Skeletal muscle tissue (tissue), 3 donors: ENCODE measurements at regions not wholly inside any gene's neighbourhood (a gene's known extent, or its start where the extent isn't known, plus 50 kb on each side); places are given as distances from the start of the nearest gene placed in this dataset.

Experiments
- H3K27ac ChIP-seq: one replicate; pipeline ENCODE4 v1.7.0; 2013; ENCODE audit warnings: mild to moderate bottlenecking, low read depth, low read length, inconsistent platforms
- H3K27me3 ChIP-seq, 3 donors: one replicate each; pipeline ENCODE4 v1.7.0; 2013; ENCODE audit warnings: low read length in 3 of 3; ENCODE audit not compliant: control insufficient read depth in 3 of 3, insufficient read depth in 3 of 3
- H3K36me3 ChIP-seq, 3 donors: one replicate each; pipeline ENCODE4 v1.7.0; 2013; ENCODE audit warnings: low read length in 3 of 3; ENCODE audit not compliant: control insufficient read depth in 3 of 3, insufficient read depth in 3 of 3
- H3K4me1 ChIP-seq, 3 donors: one replicate each; pipeline ENCODE4 v1.7.0; 2013; ENCODE audit warnings: low read length in 3 of 3, mild to moderate bottlenecking in 3 of 3; ENCODE audit not compliant: control insufficient read depth in 3 of 3, insufficient read depth in 3 of 3
- H3K4me3 ChIP-seq, 3 donors: one replicate each; pipeline ENCODE4 v1.7.0; 2013; ENCODE audit warnings: low read length in 3 of 3
- H3K9ac ChIP-seq, 3 donors: one replicate each; pipeline ENCODE4 v1.7.0; 2013; ENCODE audit warnings: low read length in 3 of 3, mild to moderate bottlenecking in 3 of 3, moderate library complexity in 2 of 3, low read depth in 1 of 3
- H3K9me3 ChIP-seq, 3 donors: one replicate each; pipeline ENCODE4 v1.7.0; 2013; ENCODE audit warnings: low read length in 3 of 3; ENCODE audit not compliant: control insufficient read depth in 3 of 3
- donor health status: Osteomylitis.

- Histone ChIP-seq H3K9ac (no peak overlapping the region), H3K9me3 (no peaks in the 10 kb centered on the region), H3K4me3 (no peak overlapping the region), H3K27ac (no peak overlapping the region), H3K27me3 (no peaks in the 10 kb centered on the region), H3K4me1 (no peaks in the 10 kb centered on the region), H3K36me3 (no peaks in the 10 kb centered on the region)
These were observed 93.0 kb upstream of the DUSP10 start for GRCh38 chr1:221834698-221835513.

GRCh38 chr1:221832617-221833016 lies 90.7 kb upstream of the DUSP10 start:
- Histone ChIP-seq H3K27ac (no peak overlapping the region), H3K4me3 (no peak overlapping the region), H3K4me1 (no peaks in the 10 kb centered on the region), H3K9me3 (no peaks in the 10 kb centered on the region), H3K36me3 (no peaks in the 10 kb centered on the region), H3K9ac (no peak overlapping the region), H3K27me3 (no peaks in the 10 kb centered on the region)

DNA sequence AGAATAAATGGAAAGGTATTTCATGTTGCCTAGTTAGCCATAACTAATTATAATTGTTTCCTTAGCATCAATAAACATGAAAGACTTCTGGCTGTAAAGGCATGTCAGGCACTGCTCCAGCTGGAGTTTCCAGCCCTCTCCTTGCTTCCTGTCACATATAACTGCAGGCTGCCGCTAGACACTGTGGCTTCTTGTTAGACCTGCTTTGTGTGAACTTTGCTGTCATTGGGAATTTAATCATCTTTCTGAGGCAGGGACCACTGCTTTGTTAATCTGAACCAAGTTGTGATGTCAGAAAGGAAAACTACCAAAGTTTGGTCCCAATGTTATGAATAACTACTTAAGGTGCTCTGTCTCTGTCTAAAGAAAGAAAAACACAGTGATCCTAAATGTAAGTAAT lies 90.3 kb upstream of the DUSP10 start:
- H3K36me3 ChIP-seq = no peaks in the 10 kb centered on the region
- H3K4me3 ChIP-seq = no peak overlapping the region
- no peak overlapping the region for H3K27ac ChIP-seq
- H3K9ac ChIP-seq = no peak overlapping the region
- peaks cover under 1 to 1% (median under 1%) of the 10 kb centered on the region in 3 donors for H3K4me1 ChIP-seq
- no peaks in the 10 kb centered on the region for H3K9me3 ChIP-seq
- no peaks in the 10 kb centered on the region for H3K27me3 ChIP-seq

- no peak overlapping the region for H3K9ac ChIP-seq
- no peak overlapping the region for H3K27ac ChIP-seq
- H3K9me3 ChIP-seq = no peaks in the 10 kb centered on the region
- H3K27me3 ChIP-seq = no peaks in the 10 kb centered on the region
- no peaks in the 10 kb centered on the region for H3K36me3 ChIP-seq
- no peak overlapping the region for H3K4me3 ChIP-seq
- peaks cover 4 to 7% (median 5%) of the 10 kb centered on the region in 3 donors for H3K4me1 ChIP-seq
These were observed 87.6 kb upstream of the DUSP10 start for GRCh38 chr1:221829327-221830015.

DNA sequence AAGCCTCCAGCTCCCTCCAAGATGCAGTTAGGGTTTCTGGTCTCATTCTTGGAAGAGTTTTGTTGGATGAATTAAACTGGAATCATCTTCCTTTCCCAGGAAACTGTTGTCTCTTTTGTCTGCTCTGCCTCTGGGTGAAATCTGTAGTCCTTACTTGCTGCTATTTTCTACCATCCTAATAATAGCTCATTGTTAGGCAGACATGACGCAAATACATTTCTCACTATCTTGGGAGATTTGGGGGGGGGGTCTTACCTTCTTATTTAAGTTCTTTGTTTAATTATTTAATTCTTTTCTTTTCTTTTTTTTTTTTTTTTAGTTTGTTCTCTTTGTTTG lies 85.4 kb upstream of the DUSP10 start:
- Histone ChIP-seq H3K4me3 (peak overlapping the region; percentile 10 to 45 (median 44)), H3K4me1 (peaks cover 4 to 7% (median 5%) of the 10 kb centered on the region in 3 donors), H3K36me3 (no peaks in the 10 kb centered on the region), H3K27me3 (no peaks in the 10 kb centered on the region), H3K27ac (peak overlapping the region; percentile 61), H3K9me3 (no peaks in the 10 kb centered on the region), H3K9ac (peak overlapping the region in 1 of 3 donors; percentile 18)

GRCh38 chr1:221824909-221825308 lies 83.0 kb upstream of the DUSP10 start:
- no peak overlapping the region for H3K9ac ChIP-seq
- no peaks in the 10 kb centered on the region for H3K9me3 ChIP-seq
- H3K4me3 ChIP-seq = no peak overlapping the region
- no peaks in the 10 kb centered on the region for H3K27me3 ChIP-seq
- H3K4me1 ChIP-seq = peaks cover 4 to 7% (median 5%) of the 10 kb centered on the region in 3 donors
- no peak overlapping the region for H3K27ac ChIP-seq
- no peaks in the 10 kb centered on the region for H3K36me3 ChIP-seq

- H3K27me3 ChIP-seq = no peaks in the 10 kb centered on the region
- peaks cover 4 to 7% (median 5%) of the 10 kb centered on the region in 3 donors for H3K4me1 ChIP-seq
- H3K9ac ChIP-seq = no peak overlapping the region
- no peak overlapping the region for H3K27ac ChIP-seq
- H3K36me3 ChIP-seq = no peaks in the 10 kb centered on the region
- no peak overlapping the region for H3K4me3 ChIP-seq
- no peaks in the 10 kb centered on the region for H3K9me3 ChIP-seq
These were observed 82.1 kb upstream of the DUSP10 start for GRCh38 chr1:221824025-221824424.

- peaks cover 4 to 7% (median 5%) of the 10 kb centered on the region in 3 donors for H3K4me1 ChIP-seq
- no peaks in the 10 kb centered on the region for H3K36me3 ChIP-seq
- no peak overlapping the region for H3K27ac ChIP-seq
- H3K9ac ChIP-seq = no peak overlapping the region
- no peak overlapping the region for H3K4me3 ChIP-seq
- no peaks in the 10 kb centered on the region for H3K9me3 ChIP-seq
- no peaks in the 10 kb centered on the region for H3K27me3 ChIP-seq
These were observed 81.7 kb upstream of the DUSP10 start for GRCh38 chr1:221823561-221823960.

DNA sequence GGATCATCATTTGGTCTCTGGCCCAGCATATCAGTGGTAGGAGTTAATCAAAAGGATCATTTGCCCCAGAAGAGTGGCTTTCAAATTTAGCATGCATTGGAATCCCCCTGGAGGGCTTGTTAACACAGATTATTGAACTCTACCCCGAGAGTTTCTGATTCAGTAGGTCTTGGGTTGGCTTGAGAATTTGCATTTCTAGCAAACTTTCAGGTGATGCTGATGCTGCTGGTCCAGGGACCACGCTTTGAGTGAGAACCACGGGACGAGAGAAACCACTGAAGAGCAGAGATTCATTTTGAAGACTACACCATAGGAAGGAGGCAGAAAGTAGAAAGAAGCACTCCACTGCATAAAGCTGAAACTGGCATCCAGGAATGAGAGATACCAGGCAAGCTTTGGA lies 81.3 kb upstream of the DUSP10 start:
- no peak overlapping the region for H3K27ac ChIP-seq
- no peak overlapping the region for H3K9ac ChIP-seq
- no peaks in the 10 kb centered on the region for H3K36me3 ChIP-seq
- peaks cover 4 to 7% (median 5%) of the 10 kb centered on the region in 3 donors for H3K4me1 ChIP-seq
- H3K27me3 ChIP-seq = no peaks in the 10 kb centered on the region
- H3K9me3 ChIP-seq = no peaks in the 10 kb centered on the region
- no peak overlapping the region for H3K4me3 ChIP-seq

DNA sequence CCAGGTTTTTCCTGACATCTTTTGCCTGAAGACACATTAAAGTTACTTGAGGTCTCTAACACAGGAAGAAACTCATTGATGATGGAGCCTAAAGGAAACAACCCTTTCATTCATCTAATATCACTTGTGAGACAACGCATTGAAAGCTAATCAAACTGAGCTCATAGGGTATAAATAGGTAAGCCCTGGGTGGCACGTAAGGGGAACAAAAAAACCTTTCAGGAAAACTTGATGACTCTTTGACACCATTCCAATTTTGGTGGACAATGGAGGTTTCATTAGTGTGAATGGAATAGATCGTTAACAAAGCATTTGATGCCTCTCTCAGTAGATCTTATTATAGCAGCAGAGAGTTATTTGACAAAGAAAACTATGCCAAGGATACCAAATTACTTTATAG lies 80.7 kb upstream of the DUSP10 start:
- Histone ChIP-seq H3K36me3 (no peaks in the 10 kb centered on the region), H3K27me3 (no peaks in the 10 kb centered on the region), H3K4me1 (peaks cover 4 to 7% (median 5%) of the 10 kb centered on the region in 3 donors), H3K9me3 (no peaks in the 10 kb centered on the region), H3K9ac (no peak overlapping the region), H3K4me3 (no peak overlapping the region), H3K27ac (no peak overlapping the region)
